Neural progenitor cell (in vitro differentiated cells): ENCODE measurements at regions not wholly inside any gene's neighbourhood (a gene's known extent, or its start where the extent isn't known, plus 50 kb on each side); places are given as distances from the start of the nearest gene placed in this dataset.

Source experiments
- CTCF ChIP-seq: fragments of 200-600 bp; sonication (generic); IDR thresholded peaks from 2 replicates; pipeline ENCODE4 v1.5.1; 2017; ENCODE audit warnings: antibody characterized with exemption, mild to moderate bottlenecking
- EZH2phosphoT487 ChIP-seq: fragments of 200-600 bp; sonication (generic); IDR thresholded peaks from 2 replicates; pipeline ENCODE4 v1.6.1; 2017; ENCODE audit warnings: antibody characterized with exemption

GRCh38 chr20:22403632-22404361, 180.6 kb downstream of the FOXA2 start:
- TF ChIP-seq CTCF (no peak), EZH2phosphoT487 (no peak)
